Fibroblast of villous mesenchyme (primary cell): ENCODE measurements at regions not wholly inside any gene's neighbourhood (a gene's known extent, or its start where the extent isn't known, plus 50 kb on each side); places are given as distances from the start of the nearest gene placed in this dataset.

ENCODE experiments used
- DNase-seq: peaks from one replicate; pipeline ENCODE4 v3.0.0-alpha.2; 2010; ENCODE audit warnings: low read depth
- H3K4me3 ChIP-seq: 2 replicates; pipeline ENCODE4 v1.5.1; 2011; ENCODE audit warnings: low read depth, mild to moderate bottlenecking, low read length
- CTCF ChIP-seq: IDR thresholded peaks from 2 replicates; pipeline ENCODE4 v1.5.1; 2012; ENCODE audit warnings: low read depth, mild to moderate bottlenecking, low read length; ENCODE audit not compliant: insufficient read depth

- H3K4me3 ChIP-seq: no peak overlapping the region
- TF ChIP-seq CTCF: no peak
- DNase-seq: no peak
Measured at GRCh38 chr4:136691607-136692006, 840.7 kb downstream of the PCDH18 start.

GRCh38 chr4:136690360-136690759, 841.9 kb downstream of the PCDH18 start:
- no peak overlapping the region for H3K4me3 ChIP-seq
- no peak for TF ChIP-seq CTCF
- DNase-seq: no peak

- no peak for DNase-seq
- TF ChIP-seq CTCF: no peak
- no peak overlapping the region for H3K4me3 ChIP-seq
Measured at GRCh38 chr4:136687596-136687995, 844.7 kb downstream of the PCDH18 start.

- DNase-seq: no peak
Measured at GRCh38 chr4:136687118-136687517, 845.2 kb downstream of the PCDH18 start.

GRCh38 chr4:136680761-136681160, 851.5 kb downstream of the PCDH18 start:
- TF ChIP-seq CTCF: no peak
- DNase-seq: no peak
- no peak overlapping the region for H3K4me3 ChIP-seq

More at GRCh38 chr4:136687118-136687517, 845.2 kb downstream of the PCDH18 start:
- H3K4me3 ChIP-seq: no peak overlapping the region
- TF ChIP-seq CTCF: peak; percentile 40

- no peak for DNase-seq
- no peak for TF ChIP-seq CTCF
Measured at GRCh38 chr4:136680271-136680670, 852.0 kb downstream of the PCDH18 start.

GRCh38 chr4:136670265-136670664, 862.0 kb downstream of the PCDH18 start:
- TF ChIP-seq CTCF: no peak

More at GRCh38 chr4:136680271-136680670, 852.0 kb downstream of the PCDH18 start:
- no peak overlapping the region for H3K4me3 ChIP-seq

More at GRCh38 chr4:136670265-136670664, 862.0 kb downstream of the PCDH18 start:
- DNase-seq: no peak
- H3K4me3 ChIP-seq: no peak overlapping the region
